Panc1 (cell line): ENCODE measurements at regions not wholly inside any gene's neighbourhood (a gene's known extent, or its start where the extent isn't known, plus 50 kb on each side); places are given as distances from the start of the nearest gene placed in this dataset.

Experiments used
- ATAC-seq: fragments of 200-7000 bp; cut with Tn5 transposase; 2 replicates; pipeline ENCODE4 v1.9.1; 2020; ENCODE audit warnings: mild to moderate bottlenecking, moderate library complexity
- BruUV-seq: library from RNA; stranded (reverse); fragments of 400-500 nt; replicated peaks from 2 replicates; lab custom pipeline; 2021; lab: Mats Ljungman, UMichigan
- CTCF ChIA-PET: fragments of 300-600 bp; sonication (Branson Sonifier 250); formaldehyde crosslinking; loops from one replicate; lab custom pipeline; 2022; ENCODE audit warnings: antibody characterized with exemption; lab: Charles Lee
- POLR2A ChIA-PET: fragments of 300-600 bp; sonication (Branson Sonifier 250); formaldehyde crosslinking; loops from one replicate; lab custom pipeline; 2022; ENCODE audit warnings: antibody characterized with exemption; lab: Charles Lee
- DNase-seq: peaks from one replicate; pipeline ENCODE4 v3.0.0-alpha.2; 2010; ENCODE audit warnings: low read depth, low spot score
- H3K27ac ChIP-seq: 2 replicates; pipeline ENCODE4 v1.5.1; 2011; ENCODE audit warnings: mild to moderate bottlenecking, low read length, inconsistent platforms
- H3K27me3 ChIP-seq: fragments of 200-500 bp; sonication (Bioruptor generic); 2 replicates; pipeline ENCODE4 v1.6.0; 2014; ENCODE audit warnings: low read length, inconsistent platforms; ENCODE audit not compliant: control insufficient read depth, insufficient read depth
- H3K36me3 ChIP-seq: fragments of 200-500 bp; sonication (Bioruptor generic); 2 replicates; pipeline ENCODE4 v1.5.1; 2014; ENCODE audit warnings: inconsistent platforms, mild to moderate bottlenecking, low read length, moderate library complexity; ENCODE audit not compliant: control insufficient read depth, insufficient read depth
- H3K4me1 ChIP-seq: 2 replicates; pipeline ENCODE4 v1.5.1; 2011; ENCODE audit warnings: inconsistent platforms, mild to moderate bottlenecking, low read length, moderate library complexity; ENCODE audit not compliant: control insufficient read depth, insufficient read depth
- H3K4me3 ChIP-seq, 2 experiments: 2 replicates each; pipeline ENCODE4 v1.5.1; 2011 to 2012; ENCODE audit warnings: low read depth in 2 of 2, low read length in 2 of 2, mild to moderate bottlenecking in 2 of 2, inconsistent platforms in 1 of 2, moderate library complexity in 1 of 2
- H3K9me3 ChIP-seq: fragments of 200-500 bp; sonication (Bioruptor generic); 2 replicates; pipeline ENCODE4 v1.5.1; 2014; ENCODE audit warnings: low read depth, mild to moderate bottlenecking, inconsistent platforms, low read length, moderate library complexity; ENCODE audit not compliant: control insufficient read depth, insufficient read depth
- CTCF ChIP-seq: fragments of 450-650 bp; IDR thresholded peaks from 2 replicates; pipeline ENCODE4 v1.5.1; 2017; ENCODE audit warnings: mild to moderate bottlenecking
- POLR2AphosphoS5 ChIP-seq: IDR thresholded peaks from 2 replicates; pipeline ENCODE4 v1.6.1; 2012; ENCODE audit warnings: mild to moderate bottlenecking, low read depth, low read length, moderate library complexity
- REST ChIP-seq, 2 experiments: IDR thresholded peaks; 2 replicates each; pipeline ENCODE4 v1.6.1; 2011 to 2012; ENCODE audit warnings: low read depth in 2 of 2, control low read depth in 1 of 2, low read length in 1 of 2, mild to moderate bottlenecking in 1 of 2, moderate library complexity in 1 of 2; ENCODE audit not compliant: insufficient read depth in 1 of 2
- SIN3A ChIP-seq: IDR thresholded peaks from 2 replicates; pipeline ENCODE4 v1.6.1; 2012; ENCODE audit warnings: low read depth, mild to moderate bottlenecking, low read length, moderate library complexity, borderline replicate concordance; ENCODE audit not compliant: insufficient read depth
- TCF7L2 ChIP-seq: IDR thresholded peaks from 2 replicates; pipeline ENCODE4 v1.6.1; 2011; ENCODE audit warnings: mild to moderate bottlenecking, low read depth, low read length, inconsistent platforms
- in situ Hi-C: cut with HindIII; loops from 2 replicates; pipeline ENCODE4 v1.10.0; 2016; ENCODE audit warnings: low sequenced_read_pairs, low pct_unique_long_range_greater_than_20kb
- intact Hi-C: fragments of 100-400 bp; cut with micrococcal nuclease; formaldehyde crosslinking; loops from one replicate; pipeline ENCODE4 v1.10.0; 2022; ENCODE audit not compliant: unreplicated experiment

DNA sequence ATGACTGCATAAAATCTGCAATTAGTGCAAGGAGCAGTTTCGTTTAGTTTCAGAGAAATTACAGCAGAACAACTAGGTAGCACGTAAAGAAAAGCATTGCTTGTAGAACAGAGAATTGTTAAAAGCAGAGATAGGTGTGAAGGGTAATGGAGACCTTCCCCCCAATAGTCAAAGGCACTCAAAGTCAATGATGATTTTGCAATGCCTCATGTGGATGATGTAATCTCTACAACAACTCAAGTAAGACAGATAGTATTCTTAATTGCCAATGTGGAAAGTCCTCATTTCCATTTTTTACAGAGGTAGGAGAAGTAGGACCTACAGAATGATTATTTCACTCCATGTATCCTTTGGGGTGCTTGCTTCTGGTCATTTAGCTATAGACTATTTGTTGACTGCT, 94.3 kb upstream of the GNAI1 start:
- in situ Hi-C loops, result no loop called here
- ATAC-seq, result no peak

GRCh38 chr7:80039251-80039884, 95.3 kb upstream of the GNAI1 start:
- Histone ChIP-seq H3K27me3 (no peaks in the 10 kb centered on the region), H3K36me3 (no peaks in the 10 kb centered on the region), H3K9me3 (no peaks in the 10 kb centered on the region), H3K27ac (no peak overlapping the region), H3K4me1 (no peaks in the 10 kb centered on the region), H3K4me3 (no peak overlapping the region)
- DNase-seq (no peak), ATAC-seq (no peak)
- ChIA-PET POLR2A (no interaction called here), CTCF (no interaction called here)
- intact Hi-C loops (no loop called here), in situ Hi-C loops (no loop called here)
- no TSS peak for BruUV-seq
- no peak for TF ChIP-seq POLR2AphosphoS5
- TF ChIP-seq SIN3A, result no peak
- TF ChIP-seq CTCF, result no peak
- no peak for TF ChIP-seq TCF7L2
- no peak for TF ChIP-seq REST (IDR thresholded peaks at IDR 0.05; ENCODE audit: insufficient read depth in 1 of 2, low read depth in 2 of 2, low read length in 1 of 2)

More for the DNA sequence above, 94.3 kb upstream of the GNAI1 start:
- intact Hi-C loops, result loop anchor here (10.0 kb wide), 2 partner anchors 226 to 756 kb away; no protein-coding TSS in a partner anchor
- H3K27me3 ChIP-seq, result no peaks in the 10 kb centered on the region
- BruUV-seq, result no TSS peak
- POLR2A ChIA-PET, result no interaction called here
- H3K27ac ChIP-seq, result no peak overlapping the region; the same call in 1 of the 2 replicates
- no peak for TF ChIP-seq POLR2AphosphoS5
- no peak for TF ChIP-seq TCF7L2
- TF ChIP-seq CTCF, result no peak
- no peak for TF ChIP-seq REST (IDR thresholded peaks at IDR 0.05; ENCODE audit: insufficient read depth in 1 of 2, low read depth in 2 of 2, low read length in 1 of 2)
- TF ChIP-seq SIN3A, result no peak
- no peaks in the 10 kb centered on the region for H3K36me3 ChIP-seq
- no peak for DNase-seq
- H3K4me3 ChIP-seq, result no peak overlapping the region
- no peaks in the 10 kb centered on the region for H3K9me3 ChIP-seq
- no peaks in the 10 kb centered on the region for H3K4me1 ChIP-seq
- CTCF ChIA-PET, result no interaction called here
